Inflammatory macrophage treated with lipopolysaccharide for 4 hours (primary cell): ENCODE measurements at regions not wholly inside any gene's neighbourhood (a gene's known extent, or its start where the extent isn't known, plus 50 kb on each side); places are given as distances from the start of the nearest gene placed in this dataset.

Experiments used
- DNase-seq: peaks from one replicate; pipeline ENCODE4 v3.0.0-alpha.2; 2020

DNA sequence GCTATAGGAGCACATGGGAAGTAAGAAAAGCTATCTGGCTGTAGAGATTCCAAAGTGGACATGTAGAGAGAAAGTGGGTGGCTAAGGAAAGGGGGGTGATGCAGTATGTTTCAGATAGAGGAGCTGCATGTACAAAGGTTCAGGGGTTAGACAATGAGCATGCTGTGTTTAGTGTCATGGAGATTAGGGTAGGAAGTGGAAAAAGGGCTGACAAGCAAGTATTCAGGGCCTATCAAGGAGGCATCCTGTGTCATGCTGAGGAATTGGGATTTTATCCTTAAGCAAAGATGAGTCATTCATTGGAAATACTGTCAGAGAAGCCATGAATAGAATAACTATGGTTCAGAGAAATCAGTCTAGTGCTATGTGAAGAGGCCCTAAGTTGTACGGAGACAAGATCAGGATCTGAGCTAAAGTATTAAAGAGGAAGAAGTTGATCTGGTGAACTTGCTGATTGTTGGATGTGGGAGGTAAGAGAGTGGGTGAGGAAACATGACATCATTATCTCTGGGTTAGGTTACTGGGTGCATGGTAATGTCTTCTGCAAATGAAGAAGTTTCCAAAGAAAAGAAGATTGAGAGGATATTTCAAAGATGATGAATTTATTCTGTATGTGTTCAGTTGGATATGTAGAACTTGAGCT is 176.7 kb upstream of the GOLIM4 start:
- DNase-seq = peak; percentile 74

DNA sequence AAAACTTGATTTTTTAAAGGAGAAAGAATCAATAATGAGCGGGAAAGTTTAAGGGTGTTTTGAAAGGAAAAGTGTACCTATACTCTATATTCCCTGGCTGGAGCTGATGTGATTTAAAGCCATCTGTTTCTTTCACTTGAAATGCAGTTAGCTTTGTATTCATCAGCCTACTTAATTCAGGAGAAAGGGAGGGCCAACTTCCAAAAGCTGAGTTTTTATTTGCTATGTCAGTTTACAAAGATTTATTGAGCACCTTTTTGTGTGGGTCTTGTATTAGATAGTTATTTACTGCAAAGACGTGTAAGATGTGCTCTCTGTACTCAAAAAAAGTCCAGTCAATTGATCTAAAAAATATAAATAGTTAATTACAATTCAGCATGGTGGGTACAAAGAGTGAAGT is 176.2 kb upstream of the GOLIM4 start:
- no peak for DNase-seq

DNA sequence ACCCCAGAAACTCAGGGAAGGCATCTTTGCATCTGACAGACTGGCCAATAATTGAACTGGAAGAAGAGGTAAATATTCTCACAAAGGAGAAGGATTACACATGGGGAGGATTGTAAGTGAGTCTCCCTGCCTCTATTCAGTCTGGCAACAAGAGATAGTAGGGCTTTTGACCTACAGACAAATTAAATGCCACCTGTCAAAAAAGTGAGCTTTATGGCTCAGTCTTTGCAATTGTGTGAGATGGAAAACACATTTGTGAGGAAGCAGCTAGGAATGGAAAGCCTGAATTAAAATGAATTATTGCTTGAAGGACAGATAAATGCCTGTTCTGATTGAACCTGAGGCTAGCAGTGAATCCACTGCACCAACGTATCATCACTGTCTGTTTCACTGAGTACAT is 173.3 kb upstream of the GOLIM4 start:
- no peak for DNase-seq

DNA sequence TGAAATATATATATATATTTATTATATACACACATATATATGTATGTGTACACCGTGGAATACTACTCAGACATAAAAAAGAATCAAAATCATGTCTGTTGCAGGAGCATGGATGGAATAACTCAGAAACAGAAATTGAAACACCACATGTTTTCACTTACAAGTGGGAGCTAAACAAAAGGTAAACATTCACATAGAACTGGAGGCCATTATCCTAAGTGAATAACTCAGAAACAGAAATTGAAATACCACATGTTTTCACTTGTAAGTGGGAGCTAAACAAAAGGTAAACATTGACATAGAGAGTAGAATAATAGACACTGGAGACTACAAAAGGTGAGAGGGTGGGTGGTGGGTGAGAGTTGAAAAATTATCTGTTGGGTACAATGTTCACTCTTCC is 171.5 kb upstream of the GOLIM4 start:
- DNase-seq = no peak

DNA sequence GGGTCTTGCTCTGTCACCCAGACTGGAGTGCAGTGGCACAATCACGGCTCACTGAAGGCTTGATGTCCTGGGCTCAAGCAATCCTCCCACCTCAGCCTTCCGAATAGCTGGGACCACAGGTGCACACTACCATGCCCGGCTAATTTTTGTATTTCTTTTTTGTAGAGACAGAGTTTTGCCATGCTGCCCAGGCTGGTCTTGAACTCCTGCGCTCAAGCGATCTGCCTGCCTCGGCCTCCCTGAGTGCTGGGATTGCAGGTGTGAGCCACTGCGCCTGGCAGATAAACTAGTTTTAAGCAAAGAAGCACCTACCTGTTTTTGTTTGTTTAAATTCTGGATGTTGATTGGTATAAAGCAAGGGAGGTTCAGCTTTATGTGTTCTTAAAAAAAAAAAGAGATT is 170.6 kb upstream of the GOLIM4 start:
- no peak for DNase-seq

DNA sequence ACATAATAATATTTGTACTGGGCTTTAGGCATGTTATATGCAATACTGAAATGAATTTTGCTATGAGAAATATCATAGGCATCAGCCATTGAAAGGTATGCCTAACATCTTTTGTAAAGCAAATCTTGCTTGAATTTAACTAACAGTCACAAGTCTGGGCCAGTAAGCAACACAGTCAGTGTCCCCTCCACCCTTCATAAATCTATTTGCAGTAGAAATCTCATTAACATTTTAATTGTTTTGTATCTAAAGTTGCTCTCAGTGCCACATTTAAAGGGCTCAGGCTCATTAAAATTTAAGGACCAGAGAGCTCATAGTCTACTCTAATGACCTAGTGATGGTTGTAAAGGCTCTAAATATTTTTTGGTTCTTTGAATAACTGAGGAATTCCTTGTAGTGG is 167.2 kb upstream of the GOLIM4 start:
- DNase-seq = no peak

DNA sequence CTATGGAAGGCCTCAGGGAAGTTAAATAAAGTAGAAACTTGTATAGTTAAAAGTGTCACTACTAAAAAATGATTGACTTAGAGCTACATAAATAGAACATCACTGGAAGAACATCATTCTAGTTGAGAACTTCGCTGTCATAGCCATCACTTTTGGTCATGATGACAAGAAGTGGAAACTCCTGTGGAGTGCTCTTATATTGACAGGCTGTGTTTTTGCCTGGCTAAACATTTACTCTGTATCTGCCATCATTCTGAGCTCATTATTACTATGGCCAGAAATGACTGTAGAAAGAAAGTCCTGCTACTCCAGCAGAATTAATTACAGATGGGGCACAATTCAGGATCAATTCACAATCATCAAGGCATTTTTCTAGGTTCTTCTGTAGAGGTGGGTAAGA is 165.1 kb upstream of the GOLIM4 start:
- DNase-seq = no peak

DNA sequence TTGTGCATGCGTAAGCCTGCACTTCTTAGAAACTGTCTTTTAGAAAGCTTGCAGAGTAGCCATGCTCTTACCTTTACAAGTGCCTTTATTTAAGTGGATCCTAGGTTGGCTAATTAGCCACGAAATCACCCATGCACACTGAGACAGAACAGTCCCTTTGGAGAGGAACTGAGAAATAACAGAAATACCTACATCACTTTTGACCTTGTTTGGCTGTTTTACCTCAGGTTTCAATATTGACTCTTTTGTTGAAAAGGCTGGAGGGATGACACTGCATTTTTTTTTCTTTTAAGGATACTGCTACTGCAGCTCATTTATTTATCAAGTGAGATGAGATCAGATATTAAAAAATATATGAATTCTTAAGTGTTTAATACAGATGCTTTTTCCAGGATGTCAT is 155.6 kb upstream of the GOLIM4 start:
- no peak for DNase-seq

DNA sequence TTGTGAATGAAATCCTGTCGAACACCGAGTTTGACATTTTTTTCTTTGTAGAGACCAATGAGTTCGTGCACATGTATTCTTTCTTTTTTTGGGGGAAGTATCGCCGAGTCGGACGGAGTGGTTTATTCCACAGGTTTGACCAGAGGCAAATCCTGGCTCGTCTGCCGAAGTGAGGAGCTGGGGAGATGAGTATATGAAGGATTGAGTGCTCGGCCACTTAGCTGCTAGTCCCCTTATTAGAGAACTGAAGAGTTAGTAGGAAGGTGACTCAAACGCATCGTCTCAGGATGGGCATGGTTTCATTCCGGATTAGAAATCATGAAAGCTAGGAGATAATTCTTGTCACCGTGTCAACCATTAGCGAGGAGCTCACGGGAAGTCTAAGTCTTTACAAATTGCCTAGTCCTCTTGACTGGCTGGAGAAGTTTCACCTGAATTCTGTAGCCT is 154.7 kb upstream of the GOLIM4 start:
- no peak for DNase-seq

DNA sequence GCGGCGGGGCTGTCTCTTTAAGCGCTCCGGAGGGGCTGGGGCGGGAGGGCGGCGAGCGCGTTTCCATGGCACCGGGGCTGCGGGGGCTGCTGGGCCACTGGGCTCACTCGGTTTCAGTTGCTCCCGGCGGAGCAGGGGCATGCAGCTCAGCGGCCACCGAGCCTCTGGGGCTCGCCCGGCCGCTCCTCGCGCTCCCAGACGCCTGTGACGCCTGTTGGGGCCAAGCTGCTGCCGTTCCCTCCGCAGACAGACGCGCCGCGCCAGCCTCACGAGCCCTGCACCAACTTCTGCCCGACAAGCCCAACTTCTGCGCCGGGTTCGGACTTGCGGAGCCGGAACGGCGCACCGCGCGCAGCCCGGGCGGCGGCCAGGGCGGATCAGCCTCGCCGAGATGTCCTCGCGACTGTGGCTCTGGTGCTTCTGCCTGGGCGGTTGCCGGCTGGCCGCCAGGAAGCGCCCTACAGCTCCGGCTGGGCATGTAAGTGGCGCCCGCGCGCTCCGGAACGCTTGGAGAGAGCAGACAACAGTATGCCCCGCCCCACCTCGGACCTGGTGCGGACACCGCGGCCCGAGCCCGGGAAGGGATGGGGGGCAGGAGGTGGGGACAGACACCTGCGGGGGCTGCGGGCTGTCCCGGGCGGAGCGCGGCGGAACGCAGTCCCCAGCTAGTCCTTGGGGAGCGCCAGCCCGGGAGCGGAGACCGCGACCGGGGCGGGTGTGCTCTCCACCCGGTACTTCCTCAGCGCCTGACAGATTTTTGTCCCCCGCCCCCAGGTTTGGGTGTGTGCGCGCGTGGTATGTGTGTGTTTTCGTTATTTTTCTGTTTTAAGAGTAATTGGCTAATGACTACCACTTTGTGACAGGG is 154.1 kb upstream of the GOLIM4 start:
- DNase-seq = peak; percentile 79

DNA sequence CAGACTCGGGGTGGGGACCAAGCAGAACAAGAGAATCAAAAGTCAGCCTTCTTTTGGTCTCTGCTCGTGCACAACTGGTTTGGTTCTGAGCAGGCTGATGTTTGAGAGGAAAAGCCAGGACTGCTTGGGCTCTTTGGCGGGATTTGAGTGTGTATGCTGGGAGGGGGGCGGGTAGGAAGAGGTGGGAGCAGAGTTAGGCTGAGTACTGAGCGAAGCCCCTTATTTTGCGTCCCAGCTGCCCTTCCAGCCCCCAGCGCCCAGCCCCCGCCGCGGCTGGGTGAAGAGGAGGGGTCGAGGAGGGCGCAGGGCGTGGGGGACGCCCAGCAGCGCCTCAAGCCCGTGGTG is 153.5 kb upstream of the GOLIM4 start:
- DNase-seq = no peak

DNA sequence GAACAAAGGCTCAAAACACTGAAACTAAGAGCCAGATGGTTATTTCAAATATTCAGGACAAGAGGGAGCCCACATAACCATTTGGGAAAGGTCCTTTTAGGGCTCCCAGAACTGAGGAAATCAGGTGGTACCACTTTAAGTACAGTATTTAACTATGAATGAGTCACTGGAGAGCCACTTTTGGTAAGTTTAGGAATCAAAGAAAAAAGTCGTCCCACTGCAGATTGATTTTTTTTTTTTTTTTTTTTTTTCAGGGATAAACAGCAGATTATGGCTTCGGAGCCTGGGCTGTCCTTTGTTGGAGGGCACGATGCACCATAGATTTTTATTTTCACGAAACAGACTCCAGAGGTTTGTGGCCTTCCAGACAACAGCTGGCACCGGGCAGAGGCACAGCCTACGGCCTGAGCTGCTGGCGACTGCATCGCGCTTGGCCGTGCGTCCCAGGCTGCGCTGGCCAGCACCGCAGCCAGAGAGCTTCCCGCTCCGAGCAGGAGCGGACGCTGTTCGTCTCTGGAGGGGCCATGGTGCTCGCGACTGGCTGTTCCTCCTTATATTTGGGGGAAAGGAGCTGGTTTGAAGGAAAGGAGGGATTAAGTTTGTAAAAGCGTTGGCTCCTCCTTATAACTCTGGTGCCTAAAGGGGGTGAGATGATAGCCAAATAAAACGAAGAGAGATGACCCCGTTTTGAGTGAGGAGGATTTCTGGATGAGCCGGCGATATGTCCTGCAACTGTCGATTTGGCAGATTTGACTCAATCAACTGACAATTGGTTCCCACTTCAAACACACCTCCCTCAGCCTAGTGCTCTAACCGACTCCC is 152.9 kb upstream of the GOLIM4 start:
- peak; percentile 32 for DNase-seq

DNA sequence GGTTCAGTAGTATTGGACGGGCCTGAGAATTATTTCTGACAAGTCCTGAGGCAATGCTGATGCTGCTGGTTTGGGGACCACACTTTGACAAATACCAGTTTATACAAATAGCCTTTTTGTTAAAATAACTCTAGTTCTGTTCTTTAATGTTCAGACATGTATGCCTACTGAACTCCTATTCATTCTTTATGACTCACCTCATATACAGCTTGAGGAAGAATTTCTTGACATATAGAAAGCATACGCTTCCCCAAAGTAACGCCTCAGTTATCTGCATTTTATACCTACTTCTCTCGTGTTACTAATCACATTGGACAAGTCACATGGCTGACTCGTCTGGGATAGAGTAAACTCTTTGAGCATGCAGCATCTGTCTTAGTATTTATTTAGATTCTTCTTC is 145.4 kb upstream of the GOLIM4 start:
- DNase-seq = no peak

DNA sequence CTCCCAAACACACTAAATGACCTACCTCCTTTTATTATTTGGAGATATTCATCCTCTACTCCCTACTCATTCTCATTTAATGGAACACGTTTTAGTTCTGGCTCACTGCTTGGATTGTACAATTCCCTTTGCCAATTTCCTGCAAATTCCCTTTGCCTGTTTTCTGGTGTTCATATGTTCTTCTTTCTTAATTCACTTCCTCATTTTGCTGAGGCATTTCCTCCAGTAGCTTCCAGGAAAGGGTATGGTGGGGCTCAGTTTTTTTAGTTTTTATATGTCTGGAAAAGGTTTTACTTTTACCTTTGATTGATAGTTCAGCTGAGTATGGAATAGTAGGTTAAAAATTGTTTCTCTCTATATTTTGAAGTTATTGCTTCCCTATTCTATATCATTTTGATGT is 143.6 kb upstream of the GOLIM4 start:
- DNase-seq = peak; percentile 17

DNA sequence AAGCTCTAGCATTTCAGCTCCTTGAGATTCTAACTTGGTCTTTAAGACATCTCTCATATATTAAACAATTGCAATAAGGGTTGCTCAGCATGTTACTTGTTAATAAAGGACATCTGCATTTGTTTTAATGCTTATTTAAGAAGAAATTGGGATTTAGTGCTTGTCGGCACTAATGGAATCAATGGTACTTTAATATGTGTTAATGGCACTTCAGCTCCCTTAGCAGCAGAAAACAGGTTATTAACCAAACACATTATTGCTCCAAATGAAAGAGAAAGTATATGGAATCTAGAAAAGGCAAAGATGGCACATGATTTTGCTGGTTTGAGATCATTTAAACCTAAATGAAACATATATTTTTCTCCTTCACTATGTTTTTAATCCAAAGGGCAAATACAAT is 137.3 kb upstream of the GOLIM4 start:
- DNase-seq = no peak

DNA sequence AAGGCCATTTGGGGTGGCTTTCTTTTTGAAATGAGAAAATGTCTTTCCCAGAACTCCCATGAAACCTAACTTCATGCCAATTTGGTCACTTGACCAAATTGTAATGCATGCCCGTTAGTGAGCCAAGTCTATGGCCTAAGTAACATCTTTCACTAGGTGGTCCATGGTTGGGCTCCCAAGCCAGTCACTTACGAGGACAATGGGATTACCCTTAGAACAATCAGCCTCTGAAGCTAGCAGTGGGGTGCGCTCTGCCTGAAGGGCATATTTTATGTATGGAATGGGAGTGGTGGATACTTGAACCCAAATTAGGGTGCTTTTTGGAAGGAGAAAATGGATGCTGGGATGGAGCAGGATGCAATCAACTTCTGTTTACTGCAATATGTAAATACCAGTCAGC is 127.4 kb upstream of the GOLIM4 start:
- DNase-seq = no peak

DNA sequence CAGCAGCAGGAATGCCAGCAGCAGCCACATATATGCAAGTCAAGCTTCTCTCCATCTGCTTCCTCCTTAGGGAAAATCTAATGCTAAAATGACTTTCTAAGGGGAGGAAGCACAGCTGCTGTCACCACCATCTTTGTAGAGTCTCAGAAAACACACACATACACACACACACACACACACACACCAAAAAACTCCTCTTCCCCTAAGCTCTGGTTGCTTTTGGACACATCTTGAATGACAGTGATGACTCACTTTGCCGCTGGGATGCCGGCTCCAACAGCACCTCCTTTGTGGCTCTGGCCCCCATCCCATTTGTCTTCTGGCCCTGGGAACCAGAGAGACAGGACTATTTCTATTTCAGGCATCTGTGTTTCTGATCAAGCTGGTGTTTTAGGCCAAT is 124.8 kb upstream of the GOLIM4 start:
- no peak for DNase-seq

DNA sequence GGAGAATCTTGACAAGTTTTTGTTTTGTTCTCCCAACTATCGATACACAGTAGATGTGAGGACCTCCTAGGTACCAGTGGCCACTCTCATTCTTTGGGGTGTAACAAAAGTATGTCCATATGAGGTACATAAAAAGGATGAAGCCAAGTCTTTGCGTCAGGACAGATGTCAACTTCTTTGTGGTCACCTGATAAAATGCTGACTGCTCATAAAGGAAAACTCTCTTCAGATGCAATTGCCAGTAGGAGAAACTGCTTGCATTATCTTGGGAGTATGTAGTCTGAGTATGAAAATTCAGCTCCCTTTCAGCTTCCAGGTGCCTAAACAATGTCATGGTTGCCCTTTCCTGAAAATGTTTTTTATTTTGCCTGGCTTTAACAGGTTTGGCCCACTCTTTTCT is 123.8 kb upstream of the GOLIM4 start:
- no peak for DNase-seq

DNA sequence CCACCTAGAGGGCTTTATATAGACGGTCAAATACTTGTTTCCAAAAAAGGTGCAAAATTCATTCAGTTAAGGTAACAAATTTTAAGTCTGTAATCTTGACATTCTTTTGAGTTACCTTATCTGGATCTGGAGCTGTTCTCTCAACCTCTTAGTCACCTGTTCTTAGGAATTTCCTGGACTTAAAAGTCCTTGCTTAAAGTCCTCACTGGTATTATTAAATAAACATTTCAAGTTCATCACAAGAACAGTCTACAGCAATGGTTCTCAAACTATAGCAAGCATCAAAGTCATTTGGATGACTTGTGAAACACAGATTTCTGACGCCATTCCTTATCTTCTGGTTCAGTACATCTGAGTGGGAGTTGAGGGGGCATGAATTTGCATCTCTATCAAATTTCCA is 122.9 kb upstream of the GOLIM4 start:
- no peak for DNase-seq

DNA sequence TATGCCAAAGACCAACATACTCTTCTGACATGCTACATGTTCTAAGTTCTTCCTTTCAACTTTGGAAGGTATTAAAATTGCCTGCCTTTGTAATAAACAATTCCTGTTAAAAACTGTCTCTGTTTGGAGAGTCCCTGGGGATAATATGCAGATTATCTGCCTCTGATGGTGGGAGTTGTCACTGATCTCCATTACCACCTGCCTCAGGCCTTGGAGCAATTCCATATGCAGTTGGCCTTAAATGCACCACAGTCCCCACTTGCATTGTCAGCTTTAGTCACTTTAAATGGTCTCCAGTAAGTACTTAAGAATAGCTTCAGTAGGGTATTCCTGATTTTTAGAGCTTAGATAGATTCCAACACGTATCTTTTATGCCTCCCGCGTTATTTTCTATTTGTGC is 121.1 kb upstream of the GOLIM4 start:
- DNase-seq = no peak

DNA sequence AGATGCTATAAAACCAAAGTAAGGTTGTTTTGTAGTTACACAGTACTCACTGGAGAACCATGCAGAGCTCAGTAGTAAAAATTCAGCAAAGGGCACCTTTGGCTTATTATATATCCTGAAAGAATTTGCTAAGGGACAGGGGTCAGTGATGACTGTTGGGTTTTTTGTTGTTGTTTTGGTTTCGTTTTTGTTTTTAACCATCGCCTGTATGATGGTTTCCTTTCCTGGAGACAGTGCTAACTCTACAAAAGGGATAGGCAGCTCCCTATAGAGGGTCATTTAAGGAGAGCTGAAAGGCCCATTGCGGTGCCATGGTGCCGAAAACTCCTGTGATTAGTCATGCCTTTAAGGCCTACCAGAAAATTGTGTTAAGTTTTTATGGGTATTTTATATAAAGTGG is 118.2 kb upstream of the GOLIM4 start:
- DNase-seq = peak; percentile 56

DNA sequence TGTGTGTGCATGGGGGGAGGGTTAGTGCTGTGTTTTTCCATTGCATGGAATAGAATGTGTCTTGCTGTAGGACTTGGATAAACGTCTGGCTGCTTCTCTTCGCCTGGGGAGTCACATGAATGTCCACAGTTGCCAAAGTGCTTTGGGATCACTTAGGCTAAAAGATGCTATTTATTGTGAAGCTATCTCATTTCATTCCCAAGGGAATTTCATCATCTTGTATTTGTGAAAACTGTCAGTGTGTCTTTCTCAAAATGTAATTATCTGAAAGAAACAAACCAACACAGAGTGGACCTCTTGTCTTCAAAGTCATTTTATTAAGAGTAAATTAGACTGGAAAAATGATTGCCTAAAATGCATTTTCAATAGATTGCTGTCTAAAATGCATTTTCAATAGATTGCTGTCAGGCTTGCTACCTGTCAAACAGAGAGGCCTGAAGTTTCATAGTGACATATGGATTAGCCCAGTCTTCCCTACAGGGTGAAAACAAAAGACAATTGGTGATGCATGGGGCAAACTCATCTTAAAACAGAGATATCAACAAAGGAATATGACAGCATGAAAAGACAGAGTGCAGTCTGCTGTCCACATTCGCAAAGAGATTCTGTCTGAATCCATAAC is 117.1 kb upstream of the GOLIM4 start:
- DNase-seq = no peak

DNA sequence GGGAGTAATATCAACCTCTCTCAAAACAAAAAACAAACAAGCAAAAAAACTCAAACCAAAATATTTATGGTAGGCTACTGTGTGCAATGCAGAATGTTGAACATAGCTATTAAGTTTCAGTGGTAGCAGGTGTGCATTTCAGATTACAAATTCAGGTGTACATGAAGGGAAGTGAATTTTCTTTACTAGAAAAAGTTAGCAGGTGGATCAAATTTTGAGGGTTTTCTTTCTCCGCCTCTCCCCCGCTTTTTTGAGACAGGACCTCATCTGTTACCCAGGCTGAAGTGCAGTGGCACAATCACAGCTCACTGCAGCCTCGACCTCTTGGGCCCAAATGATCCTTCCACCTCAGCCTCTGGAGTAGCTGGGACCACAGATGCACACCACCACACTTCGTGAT is 109.7 kb upstream of the GOLIM4 start:
- no peak for DNase-seq

DNA sequence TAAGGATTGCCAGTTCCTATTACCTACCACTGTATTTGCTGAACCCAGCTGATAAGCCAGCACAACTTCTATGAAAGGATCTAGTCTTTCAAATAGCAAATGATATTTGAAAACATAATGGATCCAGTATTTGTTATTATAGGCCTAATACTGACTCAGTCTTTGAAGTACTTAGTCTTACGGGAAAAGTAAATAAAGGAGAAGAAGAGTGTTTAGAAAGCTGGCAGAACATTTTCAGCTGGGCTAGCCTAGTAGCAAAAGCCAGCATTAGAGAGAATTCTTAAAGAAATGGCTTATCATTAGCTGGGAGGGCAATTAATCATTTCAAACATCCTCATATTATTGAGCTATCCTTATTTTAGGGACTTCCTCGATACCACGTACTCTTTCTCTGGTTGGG is 101.4 kb upstream of the GOLIM4 start:
- DNase-seq = no peak
